Stimulated activated effector memory CD8-positive, alpha-beta T cell treated with anti-CD3 and anti-CD28 coated beads, Interleukin-12 subunit alpha, Interleukin-12 subunit beta, amount 100 ng/mL, for 72 hours (primary cell): ENCODE measurements at regions not wholly inside any gene's neighbourhood (a gene's known extent, or its start where the extent isn't known, plus 50 kb on each side); places are given as distances from the start of the nearest gene placed in this dataset.
"Not testable (repeated sequence)": the region's sequence is repeated elsewhere in the genome, so short reads cannot be mapped to it uniquely, and the experiment has no call there.

Source experiments
- ATAC-seq: fragments of 150-1000 bp; cut with Tn5 transposase; 2 replicates; pipeline ENCODE4 v1.10.0; 2021
- DNase-seq, 2 donors: peaks; one replicate each; pipeline ENCODE4 v3.0.0; 2021 to 2022; ENCODE audit warnings: low spot score in 2 of 2
- H3K27ac Mint-ChIP-seq: one replicate; pipeline ENCODE4 v1.8.0; 2022; ENCODE audit warnings: mild to moderate bottlenecking, mixed read lengths
- H3K36me3 Mint-ChIP-seq: one replicate; pipeline ENCODE4 v1.8.0; 2022; ENCODE audit warnings: mild to moderate bottlenecking, mixed read lengths
- H3K4me1 Mint-ChIP-seq: one replicate; pipeline ENCODE4 v1.8.0; 2022; ENCODE audit warnings: mixed read lengths
- H3K4me3 Mint-ChIP-seq: one replicate; pipeline ENCODE4 v1.8.0; 2022; ENCODE audit warnings: mild to moderate bottlenecking, mixed read lengths
- H3K9me3 Mint-ChIP-seq: one replicate; pipeline ENCODE4 v1.8.0; 2022; ENCODE audit warnings: mixed read lengths

- ATAC-seq (no peak), DNase-seq (no peak)
- no peaks in the 10 kb centered on the region for H3K4me1 Mint-ChIP-seq
- peaks cover 2% of the 10 kb centered on the region for H3K9me3 Mint-ChIP-seq
- no peaks in the 10 kb centered on the region for H3K36me3 Mint-ChIP-seq
- H3K27ac Mint-ChIP-seq, result no peak overlapping the region
- H3K4me3 Mint-ChIP-seq, result no peak overlapping the region
Observed at GRCh38 chr9:31574006-31574765, 810.3 kb upstream of the ACO1 start.

GRCh38 chr9:31582071-31582470 lies 802.4 kb upstream of the ACO1 start:
- Mint-ChIP-seq H3K4me1 (no peaks in the 10 kb centered on the region), H3K27ac (no peak overlapping the region), H3K4me3 (no peak overlapping the region), H3K36me3 (no peaks in the 10 kb centered on the region), H3K9me3 (no peaks in the 10 kb centered on the region)
- no peak for ATAC-seq
- DNase-seq, result no peak

GRCh38 chr9:31582561-31582960 lies 801.9 kb upstream of the ACO1 start:
- DNase-seq, result no peak
- Mint-ChIP-seq H3K4me1 (no peaks in the 10 kb centered on the region), H3K9me3 (no peaks in the 10 kb centered on the region), H3K4me3 (no peak overlapping the region), H3K36me3 (no peaks in the 10 kb centered on the region), H3K27ac (no peak overlapping the region)
- ATAC-seq, result no peak

- Mint-ChIP-seq H3K4me3 (no peak overlapping the region), H3K27ac (no peak overlapping the region)
Observed at GRCh38 chr9:31585158-31585557, 799.3 kb upstream of the ACO1 start.

GRCh38 chr9:31587146-31587545 lies 797.3 kb upstream of the ACO1 start:
- H3K27ac Mint-ChIP-seq, result no peak overlapping the region
- H3K4me1 Mint-ChIP-seq, result no peaks in the 10 kb centered on the region
- no peak overlapping the region for H3K4me3 Mint-ChIP-seq
- no peaks in the 10 kb centered on the region for H3K9me3 Mint-ChIP-seq
- DNase-seq (no peak), ATAC-seq (no peak)
- H3K36me3 Mint-ChIP-seq, result no peaks in the 10 kb centered on the region

More at GRCh38 chr9:31585158-31585557, 799.3 kb upstream of the ACO1 start:
- no peaks in the 10 kb centered on the region for H3K36me3 Mint-ChIP-seq
- ATAC-seq (no peak), DNase-seq (no peak)
- no peaks in the 10 kb centered on the region for H3K4me1 Mint-ChIP-seq
- H3K9me3 Mint-ChIP-seq, result no peaks in the 10 kb centered on the region

- no peak overlapping the region for H3K27ac Mint-ChIP-seq
- no peak for ATAC-seq
- H3K9me3 Mint-ChIP-seq, result no peaks in the 10 kb centered on the region
- no peaks in the 10 kb centered on the region for H3K36me3 Mint-ChIP-seq
- H3K4me1 Mint-ChIP-seq, result no peaks in the 10 kb centered on the region
- no peak for DNase-seq
- H3K4me3 Mint-ChIP-seq, result no peak overlapping the region
Observed at GRCh38 chr9:31588006-31588405, 796.4 kb upstream of the ACO1 start.

GRCh38 chr9:31588756-31589155 lies 795.7 kb upstream of the ACO1 start:
- no peaks in the 10 kb centered on the region for H3K4me1 Mint-ChIP-seq
- no peak for DNase-seq
- no peaks in the 10 kb centered on the region for H3K36me3 Mint-ChIP-seq
- no peaks in the 10 kb centered on the region for H3K9me3 Mint-ChIP-seq
- no peak for ATAC-seq
- no peak overlapping the region for H3K27ac Mint-ChIP-seq
- H3K4me3 Mint-ChIP-seq, result no peak overlapping the region

GRCh38 chr9:31590091-31590490 lies 794.4 kb upstream of the ACO1 start:
- ATAC-seq (no peak), DNase-seq (no peak)
- no peaks in the 10 kb centered on the region for H3K4me1 Mint-ChIP-seq
- no peak overlapping the region for H3K27ac Mint-ChIP-seq
- no peaks in the 10 kb centered on the region for H3K36me3 Mint-ChIP-seq
- no peak overlapping the region for H3K4me3 Mint-ChIP-seq
- no peaks in the 10 kb centered on the region for H3K9me3 Mint-ChIP-seq

- not testable (repeated sequence) for H3K9me3 Mint-ChIP-seq, H3K4me1 Mint-ChIP-seq, H3K27ac Mint-ChIP-seq, ATAC-seq, H3K36me3 Mint-ChIP-seq, H3K4me3 Mint-ChIP-seq, DNase-seq
Observed at GRCh38 chr9:31597086-31597485, 787.4 kb upstream of the ACO1 start.

- Mint-ChIP-seq H3K4me1 (peaks cover 6% of the 10 kb centered on the region), H3K27ac (no peak overlapping the region), H3K9me3 (no peaks in the 10 kb centered on the region), H3K36me3 (no peaks in the 10 kb centered on the region), H3K4me3 (no peak overlapping the region)
- ATAC-seq (peak; percentile 64), DNase-seq (no peak)
Observed at GRCh38 chr9:31597977-31598376, 786.5 kb upstream of the ACO1 start.

GRCh38 chr9:31601666-31602065 lies 782.8 kb upstream of the ACO1 start:
- Mint-ChIP-seq H3K9me3 (no peaks in the 10 kb centered on the region), H3K27ac (no peak overlapping the region), H3K4me3 (no peak overlapping the region), H3K4me1 (peaks cover 6% of the 10 kb centered on the region), H3K36me3 (no peaks in the 10 kb centered on the region)
- no peak for DNase-seq
- ATAC-seq, result no peak

GRCh38 chr9:31604531-31604930 lies 779.9 kb upstream of the ACO1 start:
- Mint-ChIP-seq H3K4me3 (no peak overlapping the region), H3K36me3 (no peaks in the 10 kb centered on the region), H3K27ac (no peak overlapping the region), H3K4me1 (no peaks in the 10 kb centered on the region), H3K9me3 (no peaks in the 10 kb centered on the region)
- no peak for DNase-seq
- no peak for ATAC-seq

GRCh38 chr9:31605164-31605563 lies 779.3 kb upstream of the ACO1 start:
- no peak overlapping the region for H3K4me3 Mint-ChIP-seq
- H3K4me1 Mint-ChIP-seq, result no peaks in the 10 kb centered on the region
- no peak for ATAC-seq
- no peaks in the 10 kb centered on the region for H3K9me3 Mint-ChIP-seq
- DNase-seq, result no peak
- no peaks in the 10 kb centered on the region for H3K36me3 Mint-ChIP-seq
- H3K27ac Mint-ChIP-seq, result no peak overlapping the region

GRCh38 chr9:31606678-31607077 lies 777.8 kb upstream of the ACO1 start:
- H3K4me1 Mint-ChIP-seq, result no peaks in the 10 kb centered on the region
- H3K36me3 Mint-ChIP-seq, result no peaks in the 10 kb centered on the region
- H3K9me3 Mint-ChIP-seq, result no peaks in the 10 kb centered on the region
- no peak for ATAC-seq
- no peak overlapping the region for H3K4me3 Mint-ChIP-seq
- no peak for DNase-seq
- H3K27ac Mint-ChIP-seq, result no peak overlapping the region

GRCh38 chr9:31608416-31608815 lies 776.0 kb upstream of the ACO1 start:
- H3K4me1 Mint-ChIP-seq, result no peaks in the 10 kb centered on the region
- no peak overlapping the region for H3K4me3 Mint-ChIP-seq
- ATAC-seq, result no peak
- H3K9me3 Mint-ChIP-seq, result no peaks in the 10 kb centered on the region
- no peak overlapping the region for H3K27ac Mint-ChIP-seq
- DNase-seq, result no peak
- H3K36me3 Mint-ChIP-seq, result no peaks in the 10 kb centered on the region

GRCh38 chr9:31608881-31609280 lies 775.6 kb upstream of the ACO1 start:
- no peak for ATAC-seq
- Mint-ChIP-seq H3K4me1 (no peaks in the 10 kb centered on the region), H3K4me3 (no peak overlapping the region), H3K27ac (no peak overlapping the region), H3K9me3 (no peaks in the 10 kb centered on the region), H3K36me3 (no peaks in the 10 kb centered on the region)
- DNase-seq, result no peak
